ENCODE measurements at regions not wholly inside any gene's neighbourhood (a gene's known extent, or its start where the extent isn't known, plus 50 kb on each side); places are given as distances from the start of the nearest gene placed in this dataset.
"Not testable (repeated sequence)": the region's sequence is repeated elsewhere in the genome, so short reads cannot be mapped to it uniquely, and the experiment has no call there.

DNA sequence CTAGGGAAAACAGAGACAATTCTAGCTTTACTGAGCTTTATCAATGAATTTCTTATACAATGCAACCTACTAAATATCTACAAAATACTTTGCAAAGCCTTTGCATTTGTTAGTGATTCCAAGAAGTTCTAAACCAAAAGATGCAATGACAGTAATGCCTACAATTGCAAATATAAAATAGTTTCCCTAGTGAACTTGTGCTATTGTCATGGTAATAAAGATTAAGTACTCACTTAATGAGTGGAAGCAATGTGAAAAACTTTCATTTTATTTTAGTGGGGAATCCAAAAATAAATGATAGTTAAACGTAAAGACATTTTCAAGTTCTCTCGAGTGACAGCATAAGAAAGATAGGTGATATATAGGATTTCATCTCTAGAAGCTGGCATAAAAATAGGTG is 270.5 kb upstream of the CTNND2 start:
- POLR2A ChIA-PET, result no interaction called here
- DNase-seq, result no peak
- no peaks in the 10 kb centered on the region for H3K4me1 ChIP-seq (ENCODE audit: insufficient read depth, low read length)
- no peaks in the 10 kb centered on the region for H3K4me1 Mint-ChIP-seq
- no peak overlapping the region for H3K27ac ChIP-seq (ENCODE audit: low read depth, low read length)
- no peak overlapping the region for H3K4me3 Mint-ChIP-seq
- no peaks in the 10 kb centered on the region for H3K36me3 ChIP-seq (ENCODE audit: insufficient read depth, low read length)
- H3K36me3 Mint-ChIP-seq, result no peaks in the 10 kb centered on the region
- CTCF ChIA-PET, result no interaction called here
- H3K27me3 ChIP-seq (ENCODE audit: insufficient read depth, low read length, poor library complexity, severe bottlenecking), result no peaks in the 10 kb centered on the region
- H3K9me3 ChIP-seq (ENCODE audit: low read length), result no peaks in the 10 kb centered on the region
- peaks cover 0 to 8% (median 0%) of the 10 kb centered on the region in 5 donors for H3K9me3 Mint-ChIP-seq
- H3K4me3 ChIP-seq (ENCODE audit: low read length), result no peak overlapping the region
- H3K27me3 Mint-ChIP-seq, result no peaks in the 10 kb centered on the region
- H3K27ac Mint-ChIP-seq, result no peak overlapping the region

DNA sequence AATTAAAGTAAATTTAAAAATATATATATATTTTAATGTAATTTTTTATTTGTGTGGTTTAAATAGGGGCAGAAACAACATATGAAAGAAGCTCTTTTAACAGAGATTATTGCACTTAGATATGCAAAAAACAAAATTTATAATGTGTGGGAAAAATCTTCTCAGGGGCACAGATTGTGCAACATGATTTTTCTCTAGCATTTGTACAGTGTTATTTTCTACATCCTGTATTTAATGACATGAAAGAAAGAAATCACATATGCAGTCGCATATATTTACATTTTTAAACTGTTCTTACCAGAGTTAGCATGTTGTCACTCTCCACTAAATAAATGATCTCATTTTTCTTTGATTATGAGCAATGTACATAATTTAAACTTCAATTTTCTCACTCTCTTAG is 265.3 kb upstream of the CTNND2 start:
- Histone ChIP-seq H3K4me3 (ENCODE audit: low read length) (no peak overlapping the region), H3K27me3 (ENCODE audit: insufficient read depth, low read length, poor library complexity, severe bottlenecking) (no peaks in the 10 kb centered on the region), H3K27ac (ENCODE audit: low read depth, low read length) (no peak overlapping the region), H3K36me3 (ENCODE audit: insufficient read depth, low read length) (no peaks in the 10 kb centered on the region), H3K9me3 (ENCODE audit: low read length) (no peaks in the 10 kb centered on the region), H3K4me1 (ENCODE audit: insufficient read depth, low read length) (no peaks in the 10 kb centered on the region)
- no peaks in the 10 kb centered on the region for H3K27me3 Mint-ChIP-seq
- no peak overlapping the region for H3K27ac Mint-ChIP-seq
- no peaks in the 10 kb centered on the region for H3K36me3 Mint-ChIP-seq
- peaks cover 0 to 15% (median 7%) of the 10 kb centered on the region in 5 donors for H3K9me3 Mint-ChIP-seq
- no peak overlapping the region for H3K4me3 Mint-ChIP-seq
- POLR2A ChIA-PET, result no interaction called here
- H3K4me1 Mint-ChIP-seq, result no peaks in the 10 kb centered on the region
- no peak for DNase-seq
- CTCF ChIA-PET, result no interaction called here

DNA sequence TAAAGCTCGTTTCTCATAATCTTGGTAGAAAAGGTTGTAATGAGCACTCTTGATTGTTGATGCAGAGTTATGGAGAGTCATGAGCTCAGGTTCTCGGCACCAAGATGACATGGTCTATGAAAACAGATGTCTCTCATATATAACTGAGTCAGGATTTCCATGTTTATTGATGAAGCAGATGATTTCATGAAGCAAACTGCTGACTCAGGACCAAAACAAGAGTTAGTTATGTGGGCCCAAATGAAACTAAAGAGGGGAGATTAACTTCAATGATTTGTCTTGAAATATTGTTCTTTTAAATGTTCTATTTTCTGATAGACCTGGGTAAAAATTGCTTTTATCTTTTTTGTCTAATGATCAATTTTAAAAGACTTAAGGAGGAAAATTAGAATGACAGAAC is 258.6 kb upstream of the CTNND2 start:
- Mint-ChIP-seq H3K4me3 (no peak overlapping the region), H3K27me3 (no peaks in the 10 kb centered on the region), H3K9me3 (peaks cover 4 to 27% (median 13%) of the 10 kb centered on the region in 5 donors), H3K4me1 (no peaks in the 10 kb centered on the region), H3K36me3 (no peaks in the 10 kb centered on the region), H3K27ac (no peak overlapping the region)
- ChIA-PET CTCF (no interaction called here), POLR2A (no interaction called here)
- Histone ChIP-seq H3K4me3 (ENCODE audit: low read length) (no peak overlapping the region), H3K27ac (ENCODE audit: low read depth, low read length) (no peak overlapping the region), H3K4me1 (ENCODE audit: insufficient read depth, low read length) (no peaks in the 10 kb centered on the region), H3K9me3 (ENCODE audit: low read length) (no peaks in the 10 kb centered on the region), H3K36me3 (ENCODE audit: insufficient read depth, low read length) (no peaks in the 10 kb centered on the region), H3K27me3 (ENCODE audit: insufficient read depth, low read length, poor library complexity, severe bottlenecking) (no peaks in the 10 kb centered on the region)
- DNase-seq, result no peak

DNA sequence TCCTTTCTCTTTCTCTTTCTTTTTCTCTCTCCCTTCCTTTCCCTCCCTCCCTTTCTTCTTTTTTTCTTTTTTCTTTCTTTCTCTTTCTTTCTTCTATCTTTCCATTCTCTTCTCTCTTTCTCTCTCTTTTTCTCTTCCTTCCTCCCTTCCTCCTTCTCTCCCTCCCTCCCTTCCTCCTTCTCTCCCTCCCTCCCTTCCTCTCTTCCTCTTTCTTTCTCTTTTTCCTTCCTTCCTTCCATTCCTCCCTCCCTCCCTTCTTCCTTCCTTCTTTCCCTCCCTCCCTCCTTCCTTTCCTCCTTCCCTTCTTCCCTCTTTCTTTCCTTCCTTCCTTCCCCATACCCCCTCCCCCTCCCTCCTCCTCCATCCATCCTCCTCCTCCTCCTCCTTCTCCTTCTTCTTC is 243.3 kb upstream of the CTNND2 start:
- Mint-ChIP-seq H3K27ac (peak overlapping the region in 1 of 8 donors; percentile 19), H3K9me3 (peaks cover 11 to 30% (median 20%) of the 10 kb centered on the region in 5 donors), H3K27me3 (no peaks in the 10 kb centered on the region), H3K36me3 (no peaks in the 10 kb centered on the region), H3K4me3 (no peak overlapping the region), H3K4me1 (no peaks in the 10 kb centered on the region)
- ChIA-PET CTCF (no interaction called here), POLR2A (no interaction called here)
- no peaks in the 10 kb centered on the region for H3K36me3 ChIP-seq (ENCODE audit: insufficient read depth, low read length)
- H3K27ac ChIP-seq (ENCODE audit: low read depth, low read length), result no peak overlapping the region
- no peak overlapping the region for H3K4me3 ChIP-seq (ENCODE audit: low read length)
- H3K9me3 ChIP-seq (ENCODE audit: low read length), result no peaks in the 10 kb centered on the region
- no peaks in the 10 kb centered on the region for H3K27me3 ChIP-seq (ENCODE audit: insufficient read depth, low read length, poor library complexity, severe bottlenecking)
- no peaks in the 10 kb centered on the region for H3K4me1 ChIP-seq (ENCODE audit: insufficient read depth, low read length)
- no peak for DNase-seq

DNA sequence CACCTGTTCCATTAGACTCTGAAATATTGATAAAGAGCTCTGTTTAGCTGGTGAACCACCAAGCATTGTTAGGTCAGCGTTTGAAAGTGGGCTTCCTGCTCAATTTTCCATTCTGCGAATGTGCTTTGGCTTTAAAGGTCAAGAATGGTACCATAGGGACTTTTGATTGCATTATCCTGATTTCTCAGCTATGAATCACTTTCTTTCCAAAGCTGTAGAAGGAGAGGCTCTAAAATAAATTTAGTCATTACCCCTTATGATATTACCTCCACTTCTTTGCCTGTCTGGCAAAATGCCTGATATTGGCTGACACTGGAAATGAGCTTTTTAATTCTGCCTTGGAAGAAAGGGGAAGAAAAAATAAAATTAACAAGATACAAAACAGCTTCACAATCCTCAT is 237.2 kb upstream of the CTNND2 start:
- H3K36me3 Mint-ChIP-seq, result peaks cover 0 to 2% (median 0%) of the 10 kb centered on the region in 3 donors
- H3K27me3 ChIP-seq (ENCODE audit: insufficient read depth, low read length, poor library complexity, severe bottlenecking), result no peaks in the 10 kb centered on the region
- ChIA-PET POLR2A (no interaction called here), CTCF (no interaction called here)
- H3K4me3 Mint-ChIP-seq, result no peak overlapping the region
- no peaks in the 10 kb centered on the region for H3K27me3 Mint-ChIP-seq
- H3K27ac Mint-ChIP-seq, result no peak overlapping the region
- H3K4me1 ChIP-seq (ENCODE audit: insufficient read depth, low read length), result no peaks in the 10 kb centered on the region
- no peaks in the 10 kb centered on the region for H3K36me3 ChIP-seq (ENCODE audit: insufficient read depth, low read length)
- no peak for DNase-seq
- no peak overlapping the region for H3K27ac ChIP-seq (ENCODE audit: low read depth, low read length)
- no peak overlapping the region for H3K4me3 ChIP-seq (ENCODE audit: low read length)
- H3K9me3 ChIP-seq (ENCODE audit: low read length), result no peaks in the 10 kb centered on the region
- H3K9me3 Mint-ChIP-seq, result peaks cover 2 to 32% (median 5%) of the 10 kb centered on the region in 5 donors
- H3K4me1 Mint-ChIP-seq, result no peaks in the 10 kb centered on the region

DNA sequence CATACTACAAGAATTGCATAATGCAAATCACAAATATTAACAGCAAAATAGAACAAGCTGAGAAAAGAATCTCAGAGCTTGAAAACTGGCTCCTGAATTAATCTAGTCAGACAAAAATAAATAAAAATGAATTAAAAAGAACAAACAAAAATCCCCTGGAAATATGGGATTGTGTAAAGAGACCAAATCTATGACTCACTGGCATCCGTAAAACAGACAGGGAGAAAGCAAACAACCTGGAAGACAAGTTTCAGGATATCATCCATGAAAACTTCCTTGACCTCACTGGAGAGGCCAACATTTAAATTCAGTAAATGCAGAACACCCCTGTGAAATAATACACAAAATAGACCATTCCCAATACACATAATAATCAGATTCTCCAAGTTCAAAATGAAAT is 229.3 kb upstream of the CTNND2 start:
- POLR2A ChIA-PET, result no interaction called here
- no peak overlapping the region for H3K4me3 Mint-ChIP-seq
- H3K36me3 Mint-ChIP-seq, result peaks cover 0 to 2% (median 0%) of the 10 kb centered on the region in 3 donors

DNA sequence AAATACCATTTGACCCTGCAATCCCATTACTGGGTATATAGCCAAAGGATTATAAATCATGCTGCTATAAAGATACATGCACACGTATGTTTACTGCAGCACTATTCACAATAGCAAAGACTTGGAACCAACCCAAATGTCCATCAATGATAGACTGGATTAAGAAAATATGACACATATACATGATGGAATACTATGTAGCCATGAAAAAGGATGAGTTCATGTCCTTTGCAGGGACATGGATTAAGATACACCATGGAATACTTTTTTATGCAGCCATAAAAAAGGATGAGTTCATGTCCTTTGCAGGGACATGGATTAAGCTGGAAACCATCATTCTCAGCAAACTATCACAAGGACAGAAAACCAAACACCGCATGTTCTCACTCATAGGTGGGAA is 226.8 kb upstream of the CTNND2 start:
- not testable (repeated sequence) for DNase-seq, H3K27me3 Mint-ChIP-seq

More for the DNA sequence above, 229.3 kb upstream of the CTNND2 start:
- Histone ChIP-seq H3K27ac (ENCODE audit: low read depth, low read length) (no peak overlapping the region), H3K36me3 (ENCODE audit: insufficient read depth, low read length) (no peaks in the 10 kb centered on the region), H3K9me3 (ENCODE audit: low read length) (no peaks in the 10 kb centered on the region), H3K4me3 (ENCODE audit: low read length) (no peak overlapping the region), H3K27me3 (ENCODE audit: insufficient read depth, low read length, poor library complexity, severe bottlenecking) (no peaks in the 10 kb centered on the region), H3K4me1 (ENCODE audit: insufficient read depth, low read length) (no peaks in the 10 kb centered on the region)
- CTCF ChIA-PET, result no interaction called here
- Mint-ChIP-seq H3K27ac (no peak overlapping the region), H3K9me3 (peaks cover 0 to 30% (median 13%) of the 10 kb centered on the region in 5 donors), H3K4me1 (no peaks in the 10 kb centered on the region), H3K27me3 (no peaks in the 10 kb centered on the region)
- no peak for DNase-seq

DNA sequence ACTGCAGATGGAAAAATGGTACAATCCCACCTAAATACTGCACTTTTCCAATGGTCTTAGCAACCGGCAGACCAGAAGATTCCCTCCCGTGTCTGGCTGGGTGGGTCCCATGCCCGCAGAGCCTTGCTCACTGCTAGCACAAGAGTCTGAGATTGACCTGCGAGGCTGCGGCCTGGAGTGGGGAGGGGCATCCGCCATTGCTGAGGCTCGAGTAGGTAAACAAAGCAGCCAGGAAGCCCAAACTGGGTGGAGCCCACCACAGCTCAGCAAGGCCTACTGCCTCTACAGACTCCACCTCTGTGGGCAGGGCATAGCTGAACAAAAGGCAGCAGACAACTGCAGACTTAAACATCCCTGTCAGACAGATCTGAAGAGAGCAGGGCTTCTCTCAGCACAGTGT is 221.6 kb upstream of the CTNND2 start:
- Mint-ChIP-seq H3K4me1 (no peaks in the 10 kb centered on the region), H3K27me3 (peaks cover 0 to 2% of the 10 kb centered on the region in 2 donors), H3K36me3 (no peaks in the 10 kb centered on the region), H3K27ac (no peak overlapping the region), H3K4me3 (no peak overlapping the region), H3K9me3 (peaks cover 3 to 21% (median 5%) of the 10 kb centered on the region in 5 donors)
- no peak overlapping the region for H3K4me3 ChIP-seq (ENCODE audit: low read length)
- POLR2A ChIA-PET, result no interaction called here
- no peaks in the 10 kb centered on the region for H3K9me3 ChIP-seq (ENCODE audit: low read length)
- H3K27me3 ChIP-seq (ENCODE audit: insufficient read depth, low read length, poor library complexity, severe bottlenecking), result no peaks in the 10 kb centered on the region
- no peak overlapping the region for H3K27ac ChIP-seq (ENCODE audit: low read depth, low read length)
- DNase-seq, result no peak
- CTCF ChIA-PET, result no interaction called here
- no peaks in the 10 kb centered on the region for H3K36me3 ChIP-seq (ENCODE audit: insufficient read depth, low read length)
- no peaks in the 10 kb centered on the region for H3K4me1 ChIP-seq (ENCODE audit: insufficient read depth, low read length)

More for the DNA sequence above, 226.8 kb upstream of the CTNND2 start:
- H3K27me3 ChIP-seq (ENCODE audit: insufficient read depth, low read length, poor library complexity, severe bottlenecking); H3K4me3 ChIP-seq (ENCODE audit: low read length); H3K4me3 Mint-ChIP-seq; POLR2A ChIA-PET; H3K4me1 ChIP-seq (ENCODE audit: insufficient read depth, low read length); H3K9me3 ChIP-seq (ENCODE audit: low read length); H3K27ac Mint-ChIP-seq; CTCF ChIA-PET; H3K36me3 ChIP-seq (ENCODE audit: insufficient read depth, low read length); H3K27ac ChIP-seq (ENCODE audit: low read depth, low read length); H3K4me1 Mint-ChIP-seq; H3K36me3 Mint-ChIP-seq: not testable (repeated sequence)
- H3K9me3 Mint-ChIP-seq, result peaks cover 0 to 29% (median 12%) of the 10 kb centered on the region in 5 donors

DNA sequence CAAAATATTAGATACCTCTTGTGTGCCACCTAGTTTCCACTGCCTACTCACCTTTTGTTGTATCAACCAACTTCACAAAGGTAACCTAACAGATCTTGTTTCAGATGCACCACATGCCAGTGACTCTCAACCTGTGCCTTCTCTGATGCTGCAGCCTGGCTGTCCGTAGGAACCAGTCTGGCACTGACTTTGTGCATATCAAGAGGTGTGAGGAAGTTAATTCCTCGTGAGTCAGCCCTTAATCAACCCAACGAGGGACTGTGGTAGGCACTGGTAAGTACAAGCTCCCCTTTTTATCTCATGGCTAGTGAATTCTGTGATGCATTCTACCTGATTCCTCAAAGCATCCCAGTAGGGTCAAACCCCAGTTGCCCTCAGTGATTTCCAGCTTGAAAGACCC is 215.4 kb upstream of the CTNND2 start:
- Mint-ChIP-seq H3K9me3 (peaks cover 2 to 18% (median 5%) of the 10 kb centered on the region in 5 donors), H3K36me3 (no peaks in the 10 kb centered on the region), H3K27ac (no peak overlapping the region), H3K4me1 (no peaks in the 10 kb centered on the region), H3K27me3 (no peaks in the 10 kb centered on the region), H3K4me3 (no peak overlapping the region)
- ChIA-PET CTCF (no interaction called here), POLR2A (no interaction called here)
- Histone ChIP-seq H3K27me3 (ENCODE audit: insufficient read depth, low read length, poor library complexity, severe bottlenecking) (no peaks in the 10 kb centered on the region), H3K9me3 (ENCODE audit: low read length) (no peaks in the 10 kb centered on the region), H3K4me1 (ENCODE audit: insufficient read depth, low read length) (no peaks in the 10 kb centered on the region), H3K27ac (ENCODE audit: low read depth, low read length) (no peak overlapping the region), H3K4me3 (ENCODE audit: low read length) (no peak overlapping the region), H3K36me3 (ENCODE audit: insufficient read depth, low read length) (no peaks in the 10 kb centered on the region)
- DNase-seq, result no peak
